IMR-90 (cell line): ENCODE measurements at regions not wholly inside any gene's neighbourhood (a gene's known extent, or its start where the extent isn't known, plus 50 kb on each side); places are given as distances from the start of the nearest gene placed in this dataset.

Experiments used
- ATAC-seq: fragments of 200-7000 bp; cut with Tn5 transposase; 2 replicates; pipeline ENCODE4 v1.9.1; 2020; ENCODE audit warnings: low read depth, mild to moderate bottlenecking, moderate library complexity
- BruUV-seq: library from RNA; stranded (reverse); fragments of 400-500 nt; replicated peaks from 2 replicates; lab custom pipeline; 2021; lab: Mats Ljungman, UMichigan
- CTCF ChIA-PET: fragments of 300-600 bp; formaldehyde crosslinking; extraction: SDS; loops from one replicate; lab custom pipeline; 2021; ENCODE audit warnings: antibody characterized with exemption; lab: Yijun Ruan, JAX
- POLR2A ChIA-PET: fragments of 300-600 bp; sonication (Branson Sonifier 250); formaldehyde crosslinking; loops from one replicate; lab custom pipeline; 2022; ENCODE audit warnings: antibody characterized with exemption; ENCODE audit not compliant: unreplicated experiment; lab: Charles Lee
- DNase-seq: peaks from one replicate; pipeline ENCODE4 v3.0.0; 2013
- H2AFZ ChIP-seq: replicated peaks from 2 replicates; pipeline ENCODE3; 2013; ENCODE audit warnings: low read length, mild to moderate bottlenecking; ENCODE audit not compliant: poor library complexity
- H2AK5ac ChIP-seq: 2 replicates; pipeline ENCODE4 v1.6.1; 2013; ENCODE audit warnings: low read depth, low read length, inconsistent platforms
- H2AK9ac ChIP-seq: replicated peaks from 2 replicates; pipeline ENCODE3; 2013; ENCODE audit warnings: mild to moderate bottlenecking, low read depth, low read length, moderate library complexity; ENCODE audit not compliant: poor library complexity
- H2BK120ac ChIP-seq: 2 replicates; pipeline ENCODE4 v1.6.1; 2013; ENCODE audit warnings: low read depth, low read length, inconsistent platforms
- H2BK15ac ChIP-seq: 3 replicates; pipeline ENCODE4 v1.6.1; 2013; ENCODE audit warnings: low read depth, low read length, inconsistent platforms
- H2BK20ac ChIP-seq: 2 replicates; pipeline ENCODE4 v1.6.1; 2013; ENCODE audit warnings: low read depth, mild to moderate bottlenecking, inconsistent platforms, low read length, moderate library complexity
- H2BK5ac ChIP-seq: 2 replicates; pipeline ENCODE4 v1.6.1; 2013; ENCODE audit warnings: mild to moderate bottlenecking, low read depth, low read length, inconsistent platforms; ENCODE audit not compliant: poor library complexity, severe bottlenecking
- H3K14ac ChIP-seq: replicated peaks from 2 replicates; pipeline ENCODE4 v1.6.1; 2013; ENCODE audit warnings: low read depth, low read length, inconsistent platforms
- H3K18ac ChIP-seq: 2 replicates; pipeline ENCODE4 v1.6.1; 2013; ENCODE audit warnings: low read depth, low read length, control low read depth
- H3K23ac ChIP-seq: 2 replicates; pipeline ENCODE4 v1.6.1; 2013; ENCODE audit warnings: low read depth, low read length, inconsistent platforms
- H3K27ac ChIP-seq: 2 replicates; pipeline ENCODE4 v1.5.1; 2013; ENCODE audit warnings: mild to moderate bottlenecking, control low read depth, low read length; ENCODE audit not compliant: insufficient read depth
- H3K27me3 ChIP-seq: 2 replicates; pipeline ENCODE4 v1.6.1; 2013; ENCODE audit warnings: low read length; ENCODE audit not compliant: control insufficient read depth, insufficient read depth
- H3K36me3 ChIP-seq: 2 replicates; pipeline ENCODE4 v1.6.1; 2013; ENCODE audit warnings: low read length, mixed read lengths; ENCODE audit not compliant: control insufficient read depth, insufficient read depth
- H3K4ac ChIP-seq: 2 replicates; pipeline ENCODE4 v1.6.1; 2013; ENCODE audit warnings: low read depth, low read length, inconsistent platforms
- H3K4me1 ChIP-seq: 2 replicates; pipeline ENCODE4 v1.6.1; 2013; ENCODE audit warnings: low read length, mixed read lengths; ENCODE audit not compliant: control insufficient read depth, insufficient read depth
- H3K4me2 ChIP-seq: 2 replicates; pipeline ENCODE4 v1.6.1; 2013; ENCODE audit warnings: low read depth, mild to moderate bottlenecking, control low read depth, low read length, moderate library complexity
- H3K4me3 ChIP-seq: 2 replicates; pipeline ENCODE4 v1.5.1; 2013; ENCODE audit warnings: low read depth, mild to moderate bottlenecking, control low read depth, low read length, moderate library complexity; ENCODE audit not compliant: insufficient read depth
- H3K56ac ChIP-seq: 2 replicates; pipeline ENCODE4 v1.6.1; 2013; ENCODE audit warnings: low read length, inconsistent platforms; ENCODE audit not compliant: insufficient read depth; ENCODE audit errors: extremely low read depth
- H3K79me1 ChIP-seq, 2 experiments: 2 replicates each; pipeline ENCODE4 v1.6.1; 2013; ENCODE audit warnings: low read length in 2 of 2, inconsistent platforms in 1 of 2, low read depth in 1 of 2
- H3K9ac ChIP-seq: 2 replicates; pipeline ENCODE4 v1.6.1; 2013; ENCODE audit warnings: low read depth, low read length, control low read depth
- H3K9me1 ChIP-seq: 2 replicates; pipeline ENCODE4 v1.6.1; 2013; ENCODE audit warnings: low read length, inconsistent platforms; ENCODE audit not compliant: insufficient read depth
- H3K9me3 ChIP-seq: 2 replicates; pipeline ENCODE4 v1.6.1; 2013; ENCODE audit warnings: low read length; ENCODE audit not compliant: control insufficient read depth, insufficient read depth
- H4K20me1 ChIP-seq: 2 replicates; pipeline ENCODE4 v1.6.1; 2013; ENCODE audit warnings: low read length, inconsistent platforms; ENCODE audit not compliant: insufficient read depth
- H4K5ac ChIP-seq: 2 replicates; pipeline ENCODE4 v1.6.1; 2013; ENCODE audit warnings: mild to moderate bottlenecking, low read depth, low read length, control low read depth
- H4K8ac ChIP-seq, 2 experiments: 2 replicates each; pipeline ENCODE4 v1.6.1; 2013; ENCODE audit warnings: low read depth in 2 of 2, low read length in 2 of 2, control low read depth in 1 of 2, inconsistent platforms in 1 of 2
- H4K91ac ChIP-seq: 2 replicates; pipeline ENCODE4 v1.6.1; 2013; ENCODE audit warnings: low read depth, low read length, inconsistent platforms; ENCODE audit not compliant: insufficient read depth
- BHLHE40 ChIP-seq: fragments of 150-350 bp; IDR thresholded peaks from 2 replicates; pipeline ENCODE4 v1.6.1; 2016; ENCODE audit warnings: mild to moderate bottlenecking, low read depth, low read length
- CEBPB ChIP-seq: IDR thresholded peaks from 2 replicates; pipeline ENCODE4 v1.6.1; 2012; ENCODE audit warnings: low read depth, low read length, improper control_type of control experiment
- CHD1 ChIP-seq: IDR thresholded peaks from 2 replicates; pipeline ENCODE4 v1.6.1; 2012; ENCODE audit warnings: low read depth, low read length, improper control_type of control experiment
- FOS ChIP-seq: fragments of 150-350 bp; IDR thresholded peaks from 2 replicates; pipeline ENCODE4 v1.6.1; 2016; ENCODE audit warnings: low read depth, low read length
- MAFK ChIP-seq: IDR thresholded peaks from 2 replicates; pipeline ENCODE4 v1.6.1; 2012; ENCODE audit warnings: low read depth, low read length, improper control_type of control experiment
- MAZ ChIP-seq: IDR thresholded peaks from 2 replicates; pipeline ENCODE4 v1.6.1; 2012; ENCODE audit warnings: low read depth, mild to moderate bottlenecking, low read length, improper control_type of control experiment, moderate library complexity, borderline replicate concordance
- MXI1 ChIP-seq: IDR thresholded peaks from 2 replicates; pipeline ENCODE4 v1.6.1; 2012; ENCODE audit warnings: low read depth, mild to moderate bottlenecking, low read length, moderate library complexity, borderline replicate concordance
- NFE2L2 ChIP-seq: fragments of 150-350 bp; IDR thresholded peaks from 2 replicates; pipeline ENCODE4 v1.6.1; 2016; ENCODE audit warnings: low read depth, mild to moderate bottlenecking, low read length
- POLR2A ChIP-seq: IDR thresholded peaks from 2 replicates; pipeline ENCODE4 v1.6.1; 2012; ENCODE audit warnings: mild to moderate bottlenecking, low read depth, low read length
- RAD21 ChIP-seq: IDR thresholded peaks from 2 replicates; pipeline ENCODE4 v1.6.1; 2012; ENCODE audit warnings: low read length, improper control_type of control experiment
- RCOR1 ChIP-seq: IDR thresholded peaks from 2 replicates; pipeline ENCODE4 v1.6.1; 2012; ENCODE audit warnings: mild to moderate bottlenecking, low read length, improper control_type of control experiment; ENCODE audit not compliant: insufficient replicate concordance
- RFX5 ChIP-seq: IDR thresholded peaks from 2 replicates; pipeline ENCODE4 v1.8.0; 2012; ENCODE audit warnings: low read depth, mild to moderate bottlenecking, low read length, moderate library complexity
- SMC3 ChIP-seq: fragments of 150-350 bp; IDR thresholded peaks from 2 replicates; pipeline ENCODE4 v1.6.1; 2016; ENCODE audit warnings: low read depth, mild to moderate bottlenecking, antibody characterized with exemption, low read length, moderate library complexity
- WGBS, 2 experiments: methylation state at CpG; one replicate each; pipeline versions ENCODE4 v1.1.5 to v1.1.7; 2013; ENCODE audit warnings: missing lambda C conversion rate in 2 of 2; ENCODE audit not compliant: insufficient read length in 1 of 2; ENCODE audit errors: extremely low coverage in 2 of 2; 5-methylcytosine and 5-hydroxymethylcytosine counted together
- dilution Hi-C: fragments of 300-500 bp; cut with HindIII; formaldehyde crosslinking; loops from one replicate; pipeline ENCODE4 v1.14.3; 2018; ENCODE audit warnings: low sequenced_read_pairs; ENCODE audit not compliant: unreplicated experiment
- in situ Hi-C: fragments of 300-500 bp; cut with MboI; formaldehyde crosslinking; loops from 3 replicates; pipeline ENCODE4 v1.14.3; 2019; ENCODE audit warnings: low sequenced_read_pairs, inconsistent platforms, mixed read lengths
- intact Hi-C: fragments of 100-400 bp; cut with micrococcal nuclease; formaldehyde crosslinking; loops from 2 replicates; pipeline ENCODE4 v1.10.0; 2022
- TF ChIP-seq, protein P1 (sequence below): conservative IDR thresholded peaks from 2 replicates; pipeline ENCODE4 v1.5.1; 2012; ENCODE audit warnings: mild to moderate bottlenecking, low read depth, low read length, improper control_type of control experiment
- TF ChIP-seq, protein P2 (sequence below): fragments of 150-350 bp; IDR thresholded peaks from 2 replicates; pipeline ENCODE4 v1.6.1; 2016; ENCODE audit warnings: low read depth, mild to moderate bottlenecking, low read length, moderate library complexity, borderline replicate concordance
- TF ChIP-seq, protein P3 (sequence below): fragments of 150-350 bp; IDR thresholded peaks from 2 replicates; pipeline ENCODE4 v1.6.1; 2017; ENCODE audit warnings: mild to moderate bottlenecking, antibody characterized with exemption, low read length, low read depth

GRCh38 chr13:67951431-67951830 is 721.3 kb upstream of the PCDH9 start:
- Histone ChIP-seq H2AK5ac (no peak overlapping the region), H4K91ac (no peak overlapping the region), H2BK5ac (no peak overlapping the region), H3K9me1 (no peaks in the 10 kb centered on the region), H3K23ac (no peak overlapping the region), H3K14ac (no peak overlapping the region), H3K9ac (no peak overlapping the region), H3K9me3 (peaks cover 2% of the 10 kb centered on the region), H2AK9ac (no peak overlapping the region), H4K20me1 (no peaks in the 10 kb centered on the region), H3K4me1 (no peaks in the 10 kb centered on the region), H2BK15ac (no peak overlapping the region), H2AFZ (no peak overlapping the region), H2BK20ac (no peak overlapping the region), H3K4me3 (no peak overlapping the region), H3K56ac (no peak overlapping the region), H4K5ac (no peak overlapping the region), H4K8ac (no peak overlapping the region), H3K79me1 (no peaks in the 10 kb centered on the region), H3K4ac (no peak overlapping the region), H3K27me3 (no peaks in the 10 kb centered on the region), H3K27ac (no peak overlapping the region), H2BK120ac (no peak overlapping the region), H3K36me3 (no peaks in the 10 kb centered on the region), H3K4me2 (no peak overlapping the region), H3K18ac (no peak overlapping the region)
- intact Hi-C loops (no loop called here), dilution Hi-C loops (no loop called here), in situ Hi-C loops (no loop called here)
- TF ChIP-seq FOS, result no peak
- TF ChIP-seq RFX5, result no peak
- TF ChIP-seq, protein P1, sequence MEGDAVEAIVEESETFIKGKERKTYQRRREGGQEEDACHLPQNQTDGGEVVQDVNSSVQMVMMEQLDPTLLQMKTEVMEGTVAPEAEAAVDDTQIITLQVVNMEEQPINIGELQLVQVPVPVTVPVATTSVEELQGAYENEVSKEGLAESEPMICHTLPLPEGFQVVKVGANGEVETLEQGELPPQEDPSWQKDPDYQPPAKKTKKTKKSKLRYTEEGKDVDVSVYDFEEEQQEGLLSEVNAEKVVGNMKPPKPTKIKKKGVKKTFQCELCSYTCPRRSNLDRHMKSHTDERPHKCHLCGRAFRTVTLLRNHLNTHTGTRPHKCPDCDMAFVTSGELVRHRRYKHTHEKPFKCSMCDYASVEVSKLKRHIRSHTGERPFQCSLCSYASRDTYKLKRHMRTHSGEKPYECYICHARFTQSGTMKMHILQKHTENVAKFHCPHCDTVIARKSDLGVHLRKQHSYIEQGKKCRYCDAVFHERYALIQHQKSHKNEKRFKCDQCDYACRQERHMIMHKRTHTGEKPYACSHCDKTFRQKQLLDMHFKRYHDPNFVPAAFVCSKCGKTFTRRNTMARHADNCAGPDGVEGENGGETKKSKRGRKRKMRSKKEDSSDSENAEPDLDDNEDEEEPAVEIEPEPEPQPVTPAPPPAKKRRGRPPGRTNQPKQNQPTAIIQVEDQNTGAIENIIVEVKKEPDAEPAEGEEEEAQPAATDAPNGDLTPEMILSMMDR, result no peak
- TF ChIP-seq MAFK, result no peak
- TF ChIP-seq, protein P2, sequence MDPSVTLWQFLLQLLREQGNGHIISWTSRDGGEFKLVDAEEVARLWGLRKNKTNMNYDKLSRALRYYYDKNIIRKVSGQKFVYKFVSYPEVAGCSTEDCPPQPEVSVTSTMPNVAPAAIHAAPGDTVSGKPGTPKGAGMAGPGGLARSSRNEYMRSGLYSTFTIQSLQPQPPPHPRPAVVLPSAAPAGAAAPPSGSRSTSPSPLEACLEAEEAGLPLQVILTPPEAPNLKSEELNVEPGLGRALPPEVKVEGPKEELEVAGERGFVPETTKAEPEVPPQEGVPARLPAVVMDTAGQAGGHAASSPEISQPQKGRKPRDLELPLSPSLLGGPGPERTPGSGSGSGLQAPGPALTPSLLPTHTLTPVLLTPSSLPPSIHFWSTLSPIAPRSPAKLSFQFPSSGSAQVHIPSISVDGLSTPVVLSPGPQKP, result no peak
- TF ChIP-seq RCOR1, result no peak
- no peak for TF ChIP-seq MXI1
- no peak for TF ChIP-seq NFE2L2
- TF ChIP-seq BHLHE40, result no peak
- TF ChIP-seq POLR2A, result no peak
- no peak for TF ChIP-seq MAZ
- TF ChIP-seq CHD1, result no peak
- no peak for TF ChIP-seq CEBPB
- no peak for TF ChIP-seq RAD21
- TF ChIP-seq, protein P3, sequence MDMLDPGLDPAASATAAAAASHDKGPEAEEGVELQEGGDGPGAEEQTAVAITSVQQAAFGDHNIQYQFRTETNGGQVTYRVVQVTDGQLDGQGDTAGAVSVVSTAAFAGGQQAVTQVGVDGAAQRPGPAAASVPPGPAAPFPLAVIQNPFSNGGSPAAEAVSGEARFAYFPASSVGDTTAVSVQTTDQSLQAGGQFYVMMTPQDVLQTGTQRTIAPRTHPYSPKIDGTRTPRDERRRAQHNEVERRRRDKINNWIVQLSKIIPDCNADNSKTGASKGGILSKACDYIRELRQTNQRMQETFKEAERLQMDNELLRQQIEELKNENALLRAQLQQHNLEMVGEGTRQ, result no peak
- no peak for TF ChIP-seq SMC3
- no TSS peak for BruUV-seq
- ATAC-seq (no peak), DNase-seq (no peak)
- ChIA-PET CTCF (no interaction called here), POLR2A (no interaction called here)
- no CpG with 5 or more reads among the region's 2 CpGs for WGBS, 2 experiments
